ENCODE measurements at regions not wholly inside any gene's neighbourhood (a gene's known extent, or its start where the extent isn't known, plus 50 kb on each side); places are given as distances from the start of the nearest gene placed in this dataset.

DNA sequence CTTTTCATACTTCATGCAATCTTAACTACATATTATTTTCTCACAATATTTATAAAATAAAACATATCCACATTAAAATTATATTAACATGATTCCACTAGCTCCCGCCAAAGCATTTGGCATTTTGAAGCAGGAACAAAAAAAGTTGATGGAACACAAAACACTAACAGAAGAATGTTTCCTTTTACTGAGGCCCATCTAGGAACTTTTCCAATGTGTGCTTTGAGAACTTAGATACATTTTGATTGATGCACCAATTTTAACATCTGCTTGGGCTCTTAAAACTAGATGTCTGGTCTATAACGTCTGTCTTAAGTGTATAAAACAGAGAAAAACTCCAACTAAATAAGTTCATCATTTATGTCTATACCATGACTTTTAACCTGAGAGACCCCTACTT, 1214.8 kb downstream of the SORCS1 start:
- no peak for TF ChIP-seq POLR2A (IDR thresholded peaks at IDR 0.05)
- TF ChIP-seq, protein P1, sequence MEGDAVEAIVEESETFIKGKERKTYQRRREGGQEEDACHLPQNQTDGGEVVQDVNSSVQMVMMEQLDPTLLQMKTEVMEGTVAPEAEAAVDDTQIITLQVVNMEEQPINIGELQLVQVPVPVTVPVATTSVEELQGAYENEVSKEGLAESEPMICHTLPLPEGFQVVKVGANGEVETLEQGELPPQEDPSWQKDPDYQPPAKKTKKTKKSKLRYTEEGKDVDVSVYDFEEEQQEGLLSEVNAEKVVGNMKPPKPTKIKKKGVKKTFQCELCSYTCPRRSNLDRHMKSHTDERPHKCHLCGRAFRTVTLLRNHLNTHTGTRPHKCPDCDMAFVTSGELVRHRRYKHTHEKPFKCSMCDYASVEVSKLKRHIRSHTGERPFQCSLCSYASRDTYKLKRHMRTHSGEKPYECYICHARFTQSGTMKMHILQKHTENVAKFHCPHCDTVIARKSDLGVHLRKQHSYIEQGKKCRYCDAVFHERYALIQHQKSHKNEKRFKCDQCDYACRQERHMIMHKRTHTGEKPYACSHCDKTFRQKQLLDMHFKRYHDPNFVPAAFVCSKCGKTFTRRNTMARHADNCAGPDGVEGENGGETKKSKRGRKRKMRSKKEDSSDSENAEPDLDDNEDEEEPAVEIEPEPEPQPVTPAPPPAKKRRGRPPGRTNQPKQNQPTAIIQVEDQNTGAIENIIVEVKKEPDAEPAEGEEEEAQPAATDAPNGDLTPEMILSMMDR (IDR thresholded peaks at IDR 0.05) = no peak
- TF ChIP-seq POLR2AphosphoS5 (IDR thresholded peaks at IDR 0.05; ENCODE audit: insufficient read depth in 1 of 2, low read depth in 1 of 2) = no peak
- Histone ChIP-seq H3K9me3 (no peaks in the 10 kb centered on the region), H3K4me3 (no peak overlapping the region), H3K27me3 (no peaks in the 10 kb centered on the region), H3K27ac (no peak overlapping the region), H3K36me3 (no peaks in the 10 kb centered on the region), H3K4me1 (no peaks in the 10 kb centered on the region)
- intact Hi-C loops (cut with DNase I) = no loop called here
- DNase-seq (ENCODE audit: extremely low spot score in 2 of 2) = no peak

DNA sequence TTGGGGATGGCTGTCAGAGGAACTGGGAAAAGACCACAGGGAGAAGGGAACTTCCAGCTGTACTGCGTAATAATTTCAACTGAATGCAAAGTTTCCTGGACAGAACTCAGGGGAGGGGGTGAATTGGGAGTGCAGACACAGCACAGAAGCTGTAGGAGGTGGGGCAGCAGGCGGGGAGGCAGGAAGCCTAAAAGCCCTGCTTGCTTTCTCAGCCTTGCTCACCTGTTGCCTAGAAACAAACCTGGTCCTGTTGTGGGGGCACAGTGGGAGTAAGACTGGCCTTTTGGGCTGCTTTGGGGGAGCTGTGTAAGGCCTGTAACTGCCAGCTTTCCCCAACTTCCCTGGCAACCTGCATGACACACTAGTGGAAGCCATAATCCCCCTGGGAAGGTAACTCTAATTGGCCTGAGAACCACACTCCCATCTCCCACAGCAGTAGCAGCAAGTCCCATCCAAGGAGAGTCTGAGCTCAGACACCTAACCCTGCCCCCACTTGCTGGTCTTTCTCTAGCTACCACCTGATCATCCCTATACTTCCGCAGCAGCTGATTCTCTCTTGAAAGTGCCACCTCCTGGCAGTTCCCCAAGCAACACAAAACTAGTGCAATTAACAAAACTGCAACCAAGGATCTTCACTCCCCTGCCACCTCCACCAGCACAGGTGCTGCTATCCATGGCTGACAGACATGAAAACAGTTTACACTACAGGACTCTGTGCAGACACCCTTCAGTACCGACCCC, 1239.3 kb downstream of the SORCS1 start:
- Histone ChIP-seq H3K9me3 (no peaks in the 10 kb centered on the region), H3K4me3 (no peak overlapping the region), H3K4me1 (no peaks in the 10 kb centered on the region), H3K27ac (no peak overlapping the region), H3K36me3 (no peaks in the 10 kb centered on the region), H3K27me3 (no peaks in the 10 kb centered on the region)
- intact Hi-C loops (cut with DNase I) = no loop called here
- no peak for DNase-seq (ENCODE audit: extremely low spot score in 2 of 2)
- TF ChIP-seq POLR2A (IDR thresholded peaks at IDR 0.05) (no peak), POLR2AphosphoS5 (IDR thresholded peaks at IDR 0.05; ENCODE audit: insufficient read depth in 1 of 2, low read depth in 1 of 2) (no peak)
- TF ChIP-seq, protein P1 (IDR thresholded peaks at IDR 0.05) = no peak

DNA sequence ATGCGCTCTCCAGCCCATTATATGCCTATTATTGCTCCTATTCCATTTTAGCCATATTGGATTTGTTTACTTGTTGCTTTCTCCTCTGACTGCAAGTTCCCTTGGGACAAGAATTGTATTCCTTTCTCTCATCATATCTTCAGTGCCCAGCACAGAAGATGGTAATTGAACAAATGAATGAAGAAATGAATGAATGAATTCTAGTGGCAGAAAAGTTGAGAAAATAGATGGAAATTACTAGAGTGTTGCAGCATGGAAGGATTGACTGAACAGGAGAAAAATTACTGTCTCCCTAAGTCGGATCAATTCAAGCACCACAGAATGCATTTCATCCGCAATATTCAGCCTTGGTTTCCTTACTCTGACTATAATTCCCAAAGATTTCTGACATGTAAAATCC, 1243.2 kb downstream of the SORCS1 start:
- H3K27me3 ChIP-seq = no peaks in the 10 kb centered on the region
- no peak overlapping the region for H3K4me3 ChIP-seq
- no peaks in the 10 kb centered on the region for H3K36me3 ChIP-seq
- H3K27ac ChIP-seq = no peak overlapping the region
- TF ChIP-seq POLR2A (IDR thresholded peaks at IDR 0.05) = no peak
- TF ChIP-seq, protein P1 (IDR thresholded peaks at IDR 0.05) = no peak
- TF ChIP-seq POLR2AphosphoS5 (IDR thresholded peaks at IDR 0.05; ENCODE audit: insufficient read depth in 1 of 2, low read depth in 1 of 2) = no peak
- no peak for DNase-seq (ENCODE audit: extremely low spot score in 2 of 2)
- intact Hi-C loops (cut with DNase I) = no loop called here
- H3K4me1 ChIP-seq = no peaks in the 10 kb centered on the region
- no peaks in the 10 kb centered on the region for H3K9me3 ChIP-seq

DNA sequence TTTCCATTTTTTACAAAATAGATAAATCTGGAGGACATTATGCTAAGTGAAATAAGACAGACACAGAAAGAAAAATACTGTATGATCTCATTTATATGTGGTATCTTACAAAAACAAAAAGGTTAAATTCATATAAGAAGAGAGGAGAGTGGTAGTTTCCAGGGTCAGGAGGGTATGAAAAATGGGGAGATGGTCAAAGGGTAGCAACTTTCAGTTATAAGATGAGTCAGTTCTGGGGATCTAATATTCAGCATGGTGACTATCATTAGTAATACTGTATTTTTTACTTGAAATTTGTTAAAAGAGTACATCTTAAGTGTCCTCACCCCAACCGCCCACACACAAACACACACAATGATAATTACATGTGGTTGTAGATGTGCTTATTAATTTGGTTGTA, 1250.1 kb downstream of the SORCS1 start:
- H3K9me3 ChIP-seq = no peaks in the 10 kb centered on the region
- DNase-seq (ENCODE audit: extremely low spot score in 2 of 2) = no peak
- no peaks in the 10 kb centered on the region for H3K36me3 ChIP-seq
- H3K4me3 ChIP-seq = no peak overlapping the region
- intact Hi-C loops (cut with DNase I) = no loop called here
- no peak overlapping the region for H3K27ac ChIP-seq
- no peaks in the 10 kb centered on the region for H3K4me1 ChIP-seq
- TF ChIP-seq POLR2A (IDR thresholded peaks at IDR 0.05) (no peak), POLR2AphosphoS5 (IDR thresholded peaks at IDR 0.05; ENCODE audit: insufficient read depth in 1 of 2, low read depth in 1 of 2) (no peak)
- TF ChIP-seq, protein P1 (IDR thresholded peaks at IDR 0.05) = no peak
- no peaks in the 10 kb centered on the region for H3K27me3 ChIP-seq

DNA sequence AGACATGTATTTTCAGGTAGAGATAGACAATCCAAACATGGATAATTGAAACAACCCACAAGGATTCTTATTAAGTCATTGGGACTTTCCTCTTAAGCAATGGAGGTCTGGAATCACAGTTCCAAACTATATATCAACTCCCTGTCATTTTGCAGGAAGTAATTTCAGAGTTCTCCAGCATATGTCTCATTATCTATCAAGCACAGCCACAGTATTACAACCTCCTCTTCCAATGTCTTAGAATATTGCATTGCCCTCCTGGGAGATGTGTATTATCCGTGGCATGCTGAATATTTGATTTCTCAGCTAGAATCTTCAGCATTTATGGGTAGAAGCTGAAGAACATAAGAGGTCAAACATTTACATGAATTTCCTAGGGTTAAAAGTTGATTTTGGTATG, 1255.8 kb downstream of the SORCS1 start:
- Histone ChIP-seq H3K9me3 (no peaks in the 10 kb centered on the region), H3K4me3 (no peak overlapping the region), H3K27me3 (no peaks in the 10 kb centered on the region), H3K36me3 (no peaks in the 10 kb centered on the region), H3K27ac (no peak overlapping the region), H3K4me1 (no peaks in the 10 kb centered on the region)
- intact Hi-C loops (cut with DNase I) = no loop called here
- DNase-seq (ENCODE audit: extremely low spot score in 2 of 2) = no peak
- TF ChIP-seq, protein P1 (IDR thresholded peaks at IDR 0.05) = no peak
- TF ChIP-seq POLR2AphosphoS5 (IDR thresholded peaks at IDR 0.05; ENCODE audit: insufficient read depth in 1 of 2, low read depth in 1 of 2) (no peak), POLR2A (IDR thresholded peaks at IDR 0.05) (no peak)
